Uterus (tissue), 3 donors: ENCODE measurements at regions not wholly inside any gene's neighbourhood (a gene's known extent, or its start where the extent isn't known, plus 50 kb on each side); places are given as distances from the start of the nearest gene placed in this dataset.
"Not testable (repeated sequence)": the region's sequence is repeated elsewhere in the genome, so short reads cannot be mapped to it uniquely, and the experiment has no call there.

Experiments
- DNase-seq, 2 donors: peaks; one replicate each; pipeline ENCODE4 v3.0.0-alpha.2; 2019 to 2020
- H3K27ac ChIP-seq, 2 donors: fragments of 200-600 bp; sonication (generic); 1 replicate in 1 of 2; 2 replicates in 1 of 2; pipeline ENCODE4 v1.5.1; 2016 to 2018
- H3K27me3 ChIP-seq, 2 donors: fragments of 200-600 bp; sonication (generic); one replicate each; pipeline ENCODE4 v1.5.1; 2018 to 2019; ENCODE audit warnings: control low read depth in 1 of 2
- H3K36me3 ChIP-seq, 2 donors: fragments of 200-600 bp; sonication (generic); one replicate each; pipeline ENCODE4 v1.5.1; 2019; ENCODE audit warnings: control low read depth in 1 of 2
- H3K4me1 ChIP-seq, 2 donors: fragments of 200-600 bp; sonication (generic); one replicate each; pipeline ENCODE4 v1.5.1; 2018 to 2019; ENCODE audit warnings: control low read depth in 1 of 2
- H3K4me3 ChIP-seq, 2 donors: fragments of 200-600 bp; sonication (generic); 1 replicate in 1 of 2; 2 replicates in 1 of 2; pipeline ENCODE4 v1.5.1; 2018 to 2019; ENCODE audit warnings: mild to moderate bottlenecking in 1 of 2
- H3K9me3 ChIP-seq, 2 donors: fragments of 200-600 bp; sonication (generic); one replicate each; pipeline ENCODE4 v1.5.1; 2019; ENCODE audit warnings: control low read depth in 1 of 2
- POLR2A ChIP-seq, 2 donors: fragments of 450-650 bp; IDR thresholded peaks; one replicate each; pipeline ENCODE4 v1.6.1; 2016; ENCODE audit warnings: antibody characterized with exemption in 2 of 2, mild to moderate bottlenecking in 1 of 2, moderate library complexity in 1 of 2
- intact Hi-C: fragments of 100-400 bp; cut with DNase I; formaldehyde crosslinking; loops from one replicate; pipeline ENCODE4 v1.15.1; 2023; ENCODE audit warnings: low total_unique reads
- TF ChIP-seq, protein P1 (sequence below), 4 experiments: fragments of 200-600 bp in 2 of 4; fragments of 450-650 bp in 2 of 4; sonication (generic) in 2 of 4; IDR thresholded peaks; one replicate each; pipeline ENCODE4 v1.5.1; 2016 to 2019; ENCODE audit warnings: antibody characterized with exemption in 4 of 4, mild to moderate bottlenecking in 2 of 4, moderate library complexity in 1 of 4
- donor health status: DM: yes; HTN: yes; CAD: no.

DNA sequence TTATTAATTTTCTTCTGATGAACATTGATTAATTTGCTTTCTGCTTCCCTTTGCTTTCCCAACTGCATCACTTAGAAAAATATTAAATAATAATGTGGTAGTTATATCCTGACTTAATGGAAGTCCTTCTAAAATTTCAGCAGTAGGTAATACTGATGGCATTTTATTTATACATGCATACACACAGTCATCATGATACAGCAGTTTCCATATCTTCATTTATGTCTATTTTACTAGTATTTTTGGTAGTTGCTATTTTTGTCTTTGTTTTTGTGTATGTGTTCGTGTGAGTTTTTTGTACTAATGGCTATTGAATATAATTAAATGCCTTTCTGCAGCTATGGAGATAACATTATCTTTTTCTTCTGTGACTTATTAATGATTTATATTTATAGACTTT, 484.7 kb upstream of the CNTN5 start:
- Histone ChIP-seq H3K27ac (no peak overlapping the region), H3K27me3 (no peaks in the 10 kb centered on the region), H3K4me3 (no peak overlapping the region), H3K9me3 (no peaks in the 10 kb centered on the region), H3K4me1 (no peaks in the 10 kb centered on the region), H3K36me3 (no peaks in the 10 kb centered on the region)
- TF ChIP-seq, protein P1, sequence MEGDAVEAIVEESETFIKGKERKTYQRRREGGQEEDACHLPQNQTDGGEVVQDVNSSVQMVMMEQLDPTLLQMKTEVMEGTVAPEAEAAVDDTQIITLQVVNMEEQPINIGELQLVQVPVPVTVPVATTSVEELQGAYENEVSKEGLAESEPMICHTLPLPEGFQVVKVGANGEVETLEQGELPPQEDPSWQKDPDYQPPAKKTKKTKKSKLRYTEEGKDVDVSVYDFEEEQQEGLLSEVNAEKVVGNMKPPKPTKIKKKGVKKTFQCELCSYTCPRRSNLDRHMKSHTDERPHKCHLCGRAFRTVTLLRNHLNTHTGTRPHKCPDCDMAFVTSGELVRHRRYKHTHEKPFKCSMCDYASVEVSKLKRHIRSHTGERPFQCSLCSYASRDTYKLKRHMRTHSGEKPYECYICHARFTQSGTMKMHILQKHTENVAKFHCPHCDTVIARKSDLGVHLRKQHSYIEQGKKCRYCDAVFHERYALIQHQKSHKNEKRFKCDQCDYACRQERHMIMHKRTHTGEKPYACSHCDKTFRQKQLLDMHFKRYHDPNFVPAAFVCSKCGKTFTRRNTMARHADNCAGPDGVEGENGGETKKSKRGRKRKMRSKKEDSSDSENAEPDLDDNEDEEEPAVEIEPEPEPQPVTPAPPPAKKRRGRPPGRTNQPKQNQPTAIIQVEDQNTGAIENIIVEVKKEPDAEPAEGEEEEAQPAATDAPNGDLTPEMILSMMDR (IDR thresholded peaks at IDR 0.05), result no peak
- no peak for TF ChIP-seq POLR2A (IDR thresholded peaks at IDR 0.05)
- DNase-seq, result no peak
- intact Hi-C loops, result no loop called here

DNA sequence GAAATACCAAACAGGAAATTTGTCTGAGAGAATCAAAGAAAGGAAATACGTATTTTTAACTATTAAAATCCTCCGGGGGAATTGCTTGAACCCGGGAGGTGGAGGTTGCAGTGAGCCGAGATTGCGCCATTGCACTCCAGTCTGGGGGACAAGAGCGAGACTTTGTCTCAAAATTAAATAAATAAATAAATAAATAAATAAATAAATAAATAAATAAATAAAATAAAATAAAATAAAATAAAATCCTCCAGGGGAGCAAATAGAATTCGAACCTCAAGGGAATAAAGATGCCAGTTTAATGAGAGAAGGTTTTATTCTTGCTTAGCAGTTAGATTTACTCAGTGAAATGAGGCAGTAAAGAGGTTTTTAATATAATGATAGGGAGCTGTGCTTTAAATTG, 482.4 kb upstream of the CNTN5 start:
- H3K36me3 ChIP-seq, result not testable (repeated sequence)

DNA sequence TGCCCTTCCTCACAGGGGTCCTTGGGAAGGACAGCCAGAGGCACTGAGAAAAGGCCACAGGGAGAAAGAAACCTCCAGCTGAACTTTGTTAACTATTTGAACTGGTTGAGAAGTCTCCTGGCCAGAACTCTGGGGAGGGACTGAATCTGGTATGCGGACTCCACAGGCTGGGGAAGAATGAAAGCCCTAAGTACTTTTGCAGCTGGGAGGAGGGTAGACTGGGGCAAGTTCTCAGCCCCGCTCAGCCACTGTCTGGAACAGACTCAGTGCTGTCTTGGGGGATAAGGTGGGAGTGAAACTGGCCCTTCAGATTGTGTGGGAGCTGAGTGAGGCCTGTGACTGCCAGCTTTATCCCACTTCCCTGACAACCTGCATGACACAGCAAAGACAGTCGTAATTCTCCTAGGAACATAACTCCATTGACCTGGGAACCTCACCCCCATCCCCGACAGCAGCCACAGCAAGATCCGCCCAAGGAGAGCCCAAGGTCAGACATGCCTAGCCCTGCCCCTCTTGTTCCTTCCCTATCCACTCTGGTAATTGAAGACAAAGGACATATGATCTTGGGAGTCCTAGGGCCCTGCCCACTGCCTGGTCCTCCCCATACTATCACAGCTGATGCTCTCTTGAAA, 475.1 kb upstream of the CNTN5 start:
- H3K27me3 ChIP-seq, result no peaks in the 10 kb centered on the region
- no peaks in the 10 kb centered on the region for H3K4me1 ChIP-seq
- intact Hi-C loops, result no loop called here
- TF ChIP-seq, protein P1 (IDR thresholded peaks at IDR 0.05), result no peak
- no peak for TF ChIP-seq POLR2A (IDR thresholded peaks at IDR 0.05)
- H3K4me3 ChIP-seq, result no peak overlapping the region
- no peak overlapping the region for H3K27ac ChIP-seq
- no peaks in the 10 kb centered on the region for H3K36me3 ChIP-seq
- DNase-seq, result no peak
- no peaks in the 10 kb centered on the region for H3K9me3 ChIP-seq

More for the DNA sequence above, 482.4 kb upstream of the CNTN5 start:
- H3K27ac ChIP-seq, intact Hi-C loops, H3K4me3 ChIP-seq, H3K27me3 ChIP-seq, DNase-seq, H3K9me3 ChIP-seq, H3K4me1 ChIP-seq: not testable (repeated sequence)

DNA sequence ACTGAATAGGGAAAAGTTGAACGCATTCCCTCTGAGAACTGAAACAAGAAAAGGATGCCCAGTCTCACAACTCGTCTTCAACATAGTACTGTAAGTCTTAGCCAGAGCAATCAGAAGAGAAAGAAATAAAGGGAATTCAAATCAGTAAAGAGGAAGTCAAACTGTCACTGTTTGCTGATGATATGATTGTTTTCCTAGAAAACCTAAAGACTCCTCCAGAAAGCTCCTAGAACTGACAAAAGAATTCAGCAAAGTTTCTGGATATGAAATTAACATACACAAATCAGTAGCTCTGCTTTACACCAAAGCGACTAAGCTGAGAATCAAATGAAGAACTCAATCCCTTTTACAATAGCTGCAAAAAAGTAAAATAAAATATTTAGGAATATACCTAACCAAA, 471.2 kb upstream of the CNTN5 start:
- H3K4me1 ChIP-seq, result no peaks in the 10 kb centered on the region
- no peaks in the 10 kb centered on the region for H3K36me3 ChIP-seq
- H3K27ac ChIP-seq, result no peak overlapping the region
- no peaks in the 10 kb centered on the region for H3K9me3 ChIP-seq
- no peak for DNase-seq
- no peak for TF ChIP-seq POLR2A (IDR thresholded peaks at IDR 0.05)
- TF ChIP-seq, protein P1 (IDR thresholded peaks at IDR 0.05), result no peak
- H3K27me3 ChIP-seq, result no peaks in the 10 kb centered on the region
- no peak overlapping the region for H3K4me3 ChIP-seq
- intact Hi-C loops, result no loop called here

DNA sequence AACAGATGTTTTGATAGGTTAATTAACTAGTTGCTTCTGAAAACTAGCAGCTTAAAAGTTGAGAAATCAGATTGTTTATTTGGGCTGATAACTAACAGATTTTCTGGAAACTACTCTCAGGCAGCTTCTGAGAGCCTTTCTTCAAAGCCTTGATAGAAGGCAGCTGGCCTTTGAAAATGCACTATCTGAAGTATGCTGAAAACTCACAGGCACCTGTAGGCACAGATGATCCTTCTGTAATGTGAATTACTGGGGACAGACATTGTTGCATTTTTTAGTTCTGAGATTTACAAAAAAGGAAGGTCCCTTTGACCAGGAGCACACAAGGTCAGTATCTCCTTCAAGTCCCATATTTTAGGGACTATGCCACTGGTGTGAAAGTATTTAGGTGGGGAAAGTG, 460.8 kb upstream of the CNTN5 start:
- TF ChIP-seq, protein P1 (IDR thresholded peaks at IDR 0.05), result no peak
- no peak for TF ChIP-seq POLR2A (IDR thresholded peaks at IDR 0.05)
- DNase-seq, result no peak
- intact Hi-C loops, result no loop called here
- Histone ChIP-seq H3K36me3 (no peaks in the 10 kb centered on the region), H3K9me3 (no peaks in the 10 kb centered on the region), H3K27ac (no peak overlapping the region), H3K4me1 (no peaks in the 10 kb centered on the region), H3K27me3 (no peaks in the 10 kb centered on the region), H3K4me3 (no peak overlapping the region)

DNA sequence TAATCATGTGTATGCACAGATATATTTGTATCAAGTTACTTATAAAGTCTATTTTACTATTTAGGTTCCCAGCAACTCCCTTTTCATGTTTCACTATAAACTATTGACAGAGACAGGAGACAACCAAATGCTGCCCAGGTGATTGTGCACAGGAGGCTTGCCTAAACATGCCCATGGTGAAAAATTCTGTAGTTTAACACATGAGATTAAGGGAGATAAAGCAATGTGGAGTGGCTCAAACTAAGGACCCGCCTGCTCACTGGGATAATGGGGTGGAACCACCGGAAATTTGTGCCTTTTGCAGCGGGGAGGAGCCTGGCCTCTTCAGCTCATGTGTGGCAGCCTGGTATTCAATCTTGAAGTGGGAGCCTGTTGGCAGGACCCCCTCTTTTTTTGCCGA, 459.5 kb upstream of the CNTN5 start:
- Histone ChIP-seq H3K9me3 (no peaks in the 10 kb centered on the region), H3K27me3 (no peaks in the 10 kb centered on the region), H3K36me3 (no peaks in the 10 kb centered on the region), H3K4me1 (no peaks in the 10 kb centered on the region), H3K27ac (no peak overlapping the region), H3K4me3 (no peak overlapping the region)
- TF ChIP-seq, protein P1 (IDR thresholded peaks at IDR 0.05), result no peak
- no peak for TF ChIP-seq POLR2A (IDR thresholded peaks at IDR 0.05)
- intact Hi-C loops, result no loop called here
- no peak for DNase-seq
